Ishikawa (cell line): ENCODE measurements at regions not wholly inside any gene's neighbourhood (a gene's known extent, or its start where the extent isn't known, plus 50 kb on each side); places are given as distances from the start of the nearest gene placed in this dataset.

Experiments
- CEBPB ChIP-seq: IDR thresholded peaks from 2 replicates; pipeline ENCODE4 v1.6.1; 2012
- CREB1 ChIP-seq: IDR thresholded peaks from 2 replicates; pipeline ENCODE4 v1.6.1; 2012; ENCODE audit warnings: low read depth
- EGR1 ChIP-seq: IDR thresholded peaks from 2 replicates; pipeline ENCODE4 v1.6.1; 2012
- EP300 ChIP-seq: IDR thresholded peaks from 2 replicates; pipeline ENCODE4 v1.6.1; 2012; ENCODE audit warnings: borderline replicate concordance
- FOXM1 ChIP-seq: IDR thresholded peaks from 2 replicates; pipeline ENCODE4 v1.6.1; 2012; ENCODE audit warnings: low read depth, borderline replicate concordance
- NFIC ChIP-seq: IDR thresholded peaks from 2 replicates; pipeline ENCODE4 v1.6.1; 2012
- RAD21 ChIP-seq: IDR thresholded peaks from 2 replicates; pipeline ENCODE4 v1.6.1; 2012; ENCODE audit warnings: low read depth
- TAF1 ChIP-seq: IDR thresholded peaks from 2 replicates; pipeline ENCODE4 v1.6.1; 2012; ENCODE audit warnings: low read depth, mild to moderate bottlenecking
- TCF12 ChIP-seq: IDR thresholded peaks from 2 replicates; pipeline ENCODE4 v1.6.1; 2012; ENCODE audit warnings: low read depth
- TEAD4 ChIP-seq: IDR thresholded peaks from 2 replicates; pipeline ENCODE4 v1.6.1; 2012
- YY1 ChIP-seq: IDR thresholded peaks from 2 replicates; pipeline ENCODE4 v1.6.1; 2012; ENCODE audit warnings: low read depth
- ZBTB7A ChIP-seq: IDR thresholded peaks from 2 replicates; pipeline ENCODE4 v1.6.1; 2012; ENCODE audit warnings: low read depth
- TF ChIP-seq, protein P1 (sequence below): IDR thresholded peaks from 2 replicates; pipeline ENCODE4 v1.6.1; 2012
- TF ChIP-seq, protein P2 (sequence below): IDR thresholded peaks from 2 replicates; pipeline ENCODE4 v1.6.1; 2012; ENCODE audit warnings: low read depth, mild to moderate bottlenecking
- TF ChIP-seq, protein P3 (sequence below): IDR thresholded peaks from 2 replicates; pipeline ENCODE4 v1.6.1; 2012

DNA sequence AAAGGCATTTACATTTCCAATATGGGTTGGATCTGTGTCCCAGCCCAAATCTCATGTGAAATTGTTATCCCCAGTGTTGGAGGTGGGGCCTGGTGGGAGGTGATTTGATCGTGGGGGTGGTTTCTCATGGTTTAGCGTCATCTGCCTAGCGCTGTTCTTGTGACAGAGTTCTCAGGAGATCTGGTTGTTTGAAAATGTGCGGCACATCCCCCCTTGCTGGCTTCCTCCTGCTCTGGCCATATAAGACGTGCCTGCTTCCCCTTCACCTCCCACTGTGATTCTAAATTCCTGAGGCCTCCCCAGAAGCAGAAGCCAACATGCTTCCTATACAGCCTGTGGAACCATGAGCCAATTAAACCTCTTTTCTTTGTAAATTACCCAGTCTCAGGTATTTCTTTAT, 126.2 kb upstream of the FNDC3A start:
- TF ChIP-seq CEBPB (no peak), FOXM1 (no peak), TAF1 (no peak), RAD21 (no peak), TEAD4 (no peak), ZBTB7A (no peak), EGR1 (no peak), YY1 (no peak), EP300 (no peak), CREB1 (no peak), NFIC (no peak), TCF12 (no peak)
- TF ChIP-seq, protein P1, sequence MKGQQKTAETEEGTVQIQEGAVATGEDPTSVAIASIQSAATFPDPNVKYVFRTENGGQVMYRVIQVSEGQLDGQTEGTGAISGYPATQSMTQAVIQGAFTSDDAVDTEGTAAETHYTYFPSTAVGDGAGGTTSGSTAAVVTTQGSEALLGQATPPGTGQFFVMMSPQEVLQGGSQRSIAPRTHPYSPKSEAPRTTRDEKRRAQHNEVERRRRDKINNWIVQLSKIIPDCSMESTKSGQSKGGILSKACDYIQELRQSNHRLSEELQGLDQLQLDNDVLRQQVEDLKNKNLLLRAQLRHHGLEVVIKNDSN, result no peak
- TF ChIP-seq, protein P2, sequence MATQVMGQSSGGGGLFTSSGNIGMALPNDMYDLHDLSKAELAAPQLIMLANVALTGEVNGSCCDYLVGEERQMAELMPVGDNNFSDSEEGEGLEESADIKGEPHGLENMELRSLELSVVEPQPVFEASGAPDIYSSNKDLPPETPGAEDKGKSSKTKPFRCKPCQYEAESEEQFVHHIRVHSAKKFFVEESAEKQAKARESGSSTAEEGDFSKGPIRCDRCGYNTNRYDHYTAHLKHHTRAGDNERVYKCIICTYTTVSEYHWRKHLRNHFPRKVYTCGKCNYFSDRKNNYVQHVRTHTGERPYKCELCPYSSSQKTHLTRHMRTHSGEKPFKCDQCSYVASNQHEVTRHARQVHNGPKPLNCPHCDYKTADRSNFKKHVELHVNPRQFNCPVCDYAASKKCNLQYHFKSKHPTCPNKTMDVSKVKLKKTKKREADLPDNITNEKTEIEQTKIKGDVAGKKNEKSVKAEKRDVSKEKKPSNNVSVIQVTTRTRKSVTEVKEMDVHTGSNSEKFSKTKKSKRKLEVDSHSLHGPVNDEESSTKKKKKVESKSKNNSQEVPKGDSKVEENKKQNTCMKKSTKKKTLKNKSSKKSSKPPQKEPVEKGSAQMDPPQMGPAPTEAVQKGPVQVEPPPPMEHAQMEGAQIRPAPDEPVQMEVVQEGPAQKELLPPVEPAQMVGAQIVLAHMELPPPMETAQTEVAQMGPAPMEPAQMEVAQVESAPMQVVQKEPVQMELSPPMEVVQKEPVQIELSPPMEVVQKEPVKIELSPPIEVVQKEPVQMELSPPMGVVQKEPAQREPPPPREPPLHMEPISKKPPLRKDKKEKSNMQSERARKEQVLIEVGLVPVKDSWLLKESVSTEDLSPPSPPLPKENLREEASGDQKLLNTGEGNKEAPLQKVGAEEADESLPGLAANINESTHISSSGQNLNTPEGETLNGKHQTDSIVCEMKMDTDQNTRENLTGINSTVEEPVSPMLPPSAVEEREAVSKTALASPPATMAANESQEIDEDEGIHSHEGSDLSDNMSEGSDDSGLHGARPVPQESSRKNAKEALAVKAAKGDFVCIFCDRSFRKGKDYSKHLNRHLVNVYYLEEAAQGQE, result no peak
- TF ChIP-seq, protein P3, sequence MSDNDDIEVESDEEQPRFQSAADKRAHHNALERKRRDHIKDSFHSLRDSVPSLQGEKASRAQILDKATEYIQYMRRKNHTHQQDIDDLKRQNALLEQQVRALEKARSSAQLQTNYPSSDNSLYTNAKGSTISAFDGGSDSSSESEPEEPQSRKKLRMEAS, result no peak

DNA sequence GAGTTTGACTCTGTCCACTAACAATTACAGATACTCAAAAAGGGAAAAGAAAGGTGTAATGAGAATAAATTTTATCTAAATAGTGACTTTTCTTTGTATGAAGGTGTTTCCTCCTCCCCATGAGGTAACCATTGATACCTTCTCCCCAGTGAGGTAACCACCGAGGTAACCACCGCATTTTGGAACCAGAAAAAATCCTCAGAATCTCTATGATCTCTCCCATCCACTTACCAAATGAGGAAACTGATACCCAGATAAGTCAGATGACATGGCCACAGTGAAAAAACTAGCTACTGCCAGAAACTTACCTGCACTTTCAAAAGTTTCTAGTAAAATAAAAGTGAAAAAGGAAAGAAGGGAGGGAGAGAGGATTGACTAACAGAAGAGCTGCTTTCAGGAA, 124.0 kb upstream of the FNDC3A start:
- TF ChIP-seq, protein P3, result no peak
- TF ChIP-seq, protein P1, result no peak
- TF ChIP-seq FOXM1 (no peak), ZBTB7A (no peak), EGR1 (no peak), YY1 (no peak), CEBPB (no peak), TEAD4 (no peak), CREB1 (no peak), EP300 (no peak), RAD21 (no peak), NFIC (no peak)
- TF ChIP-seq, protein P2, result no peak

DNA sequence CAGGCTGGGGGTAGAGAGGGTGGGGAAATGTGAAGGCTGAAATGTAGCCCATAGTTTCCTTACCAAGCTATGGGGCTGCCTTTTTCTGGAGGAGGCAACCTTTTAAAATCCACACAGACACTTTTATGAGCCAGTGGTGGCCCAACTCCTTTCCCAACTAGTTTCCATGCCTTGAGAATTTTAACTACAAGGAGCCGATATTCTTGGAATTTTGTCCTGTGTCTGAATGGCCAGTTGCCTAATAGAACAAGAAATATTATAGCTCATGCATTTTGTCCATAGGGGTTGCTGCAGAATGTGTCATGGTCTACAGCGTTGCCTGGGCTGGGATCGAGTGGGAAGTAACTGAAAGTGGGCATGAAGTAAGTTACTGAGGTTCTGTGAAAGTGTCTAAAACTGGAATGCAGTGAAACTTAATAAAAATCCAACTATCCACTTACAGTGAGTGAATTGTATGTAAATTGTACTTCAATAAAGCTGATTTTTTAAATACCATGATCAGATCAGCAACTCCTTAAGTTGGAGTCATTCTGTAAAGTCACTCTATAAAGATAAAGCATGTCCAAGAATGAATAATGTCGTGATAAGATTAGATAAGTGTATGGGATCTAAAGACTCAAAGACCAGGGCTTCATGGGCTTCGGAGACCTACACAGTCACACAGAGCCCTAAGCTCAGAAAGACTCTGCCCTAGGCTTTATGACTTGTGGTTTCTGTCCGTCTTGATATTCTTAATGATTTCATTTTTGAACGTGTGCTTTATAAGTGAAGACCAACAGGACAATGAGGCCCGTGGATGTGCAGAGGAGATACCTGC, 122.6 kb upstream of the FNDC3A start:
- TF ChIP-seq TEAD4, result no peak
- no peak for TF ChIP-seq CREB1
- TF ChIP-seq TCF12, result no peak
- TF ChIP-seq CEBPB, result no peak
- TF ChIP-seq EGR1, result no peak
- TF ChIP-seq RAD21, result no peak
- TF ChIP-seq, protein P3, result no peak
- TF ChIP-seq TAF1, result no peak
- no peak for TF ChIP-seq FOXM1
- TF ChIP-seq, protein P1, result no peak
- TF ChIP-seq, protein P2, result no peak
- no peak for TF ChIP-seq ZBTB7A
- no peak for TF ChIP-seq EP300
- TF ChIP-seq NFIC, result no peak
- no peak for TF ChIP-seq YY1
